HUDEP-2 (cell line): ENCODE measurements at regions not wholly inside any gene's neighbourhood (a gene's known extent, or its start where the extent isn't known, plus 50 kb on each side); places are given as distances from the start of the nearest gene placed in this dataset.

Experiments used
- DNase-seq, 76 experiments: peaks; one replicate each; lab custom pipeline; 2025; ENCODE audit not compliant: unreplicated experiment in 76 of 76; lab: John Stamatoyannopoulos, UW

DNA sequence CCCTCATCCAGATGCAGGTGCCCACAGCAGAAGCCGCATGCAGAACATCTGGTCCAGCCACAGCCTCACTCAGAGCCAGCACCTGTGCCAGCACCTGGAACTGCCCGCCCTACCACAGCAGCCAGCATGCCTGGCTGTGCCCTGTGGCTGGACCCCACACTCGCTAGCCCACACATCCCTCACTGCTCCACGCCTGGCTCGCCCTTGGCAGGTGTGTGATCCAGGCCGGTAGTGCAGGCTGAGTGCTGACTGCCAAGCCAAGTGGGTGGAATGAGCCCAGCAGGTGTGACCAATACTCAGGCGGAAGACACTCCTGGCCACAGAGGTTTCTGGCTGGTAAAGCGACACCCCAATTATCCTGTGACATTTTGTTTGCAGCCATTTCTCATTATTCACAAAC lies 162.4 kb upstream of the ROBO1 start:
- DNase-seq, result no peak

DNA sequence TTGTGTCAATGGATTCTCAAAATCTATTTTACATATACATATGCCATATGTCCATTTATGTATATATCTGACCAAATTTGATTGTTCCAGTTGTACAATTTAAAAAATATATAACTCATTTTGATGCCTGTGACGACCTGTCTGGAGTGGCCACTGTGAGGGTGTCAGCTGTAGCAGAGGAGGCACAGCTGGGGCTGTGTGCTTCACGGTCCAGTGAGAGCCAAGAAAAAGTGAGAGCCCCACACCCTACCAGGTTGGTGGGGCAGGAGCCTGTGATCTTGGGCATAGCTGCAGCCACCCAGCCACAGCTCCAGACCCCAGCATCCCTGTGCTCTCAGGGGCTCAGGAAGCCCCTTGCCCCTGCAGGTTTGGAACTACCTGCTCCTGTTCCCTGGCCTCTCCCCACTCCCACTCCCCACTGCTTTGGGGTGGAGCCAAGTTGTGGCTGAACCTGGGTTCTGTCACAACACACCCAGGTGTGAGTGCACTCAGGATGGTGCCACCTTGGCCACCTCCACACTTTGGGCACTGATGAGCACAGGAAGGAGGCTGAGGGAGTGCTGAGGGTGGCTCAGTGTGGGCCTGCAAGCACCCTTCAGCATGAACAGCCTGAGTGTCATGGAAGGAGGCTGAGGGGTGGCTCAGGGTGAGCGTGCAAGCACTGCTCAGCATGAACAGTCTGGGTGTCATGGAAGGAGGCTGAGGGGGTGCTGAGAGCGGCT lies 161.1 kb upstream of the ROBO1 start:
- DNase-seq, result no peak

DNA sequence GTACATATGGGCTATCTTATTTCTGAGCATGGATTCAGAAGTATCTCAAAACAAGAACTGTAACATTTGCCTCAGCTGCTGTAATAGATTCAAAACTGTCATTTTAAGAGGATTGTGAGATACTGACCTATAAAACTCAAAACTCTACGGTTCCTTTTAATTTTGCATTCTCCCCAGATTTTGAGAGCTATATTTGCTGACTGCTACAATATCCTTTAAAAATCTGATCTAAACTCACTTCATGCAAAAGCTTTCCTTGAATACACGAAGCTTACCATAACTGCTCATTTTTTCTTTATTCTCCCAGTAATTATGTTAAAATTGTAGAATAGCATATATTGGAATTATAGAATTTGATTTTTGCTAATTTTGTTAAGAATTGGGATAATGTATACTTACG lies 158.7 kb upstream of the ROBO1 start:
- DNase-seq, result no peak

DNA sequence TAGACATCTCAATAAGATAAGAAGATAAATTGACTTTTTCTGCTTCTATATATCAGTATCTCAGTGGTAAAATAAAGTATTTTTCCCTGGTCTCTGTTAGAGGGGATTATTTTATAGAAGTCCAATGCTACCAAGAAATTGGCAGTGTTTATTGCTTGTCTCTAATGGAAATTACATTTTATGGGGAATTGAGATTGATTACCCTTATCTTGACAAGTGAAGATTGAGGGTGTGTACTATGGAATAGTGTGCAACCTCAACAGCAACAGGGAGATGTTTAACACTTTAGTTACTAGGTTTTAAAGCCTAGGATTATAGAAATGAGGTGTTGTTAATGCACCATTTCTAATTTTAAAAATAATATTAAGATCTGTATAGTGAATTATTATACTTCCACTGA lies 154.8 kb upstream of the ROBO1 start:
- no peak for DNase-seq

DNA sequence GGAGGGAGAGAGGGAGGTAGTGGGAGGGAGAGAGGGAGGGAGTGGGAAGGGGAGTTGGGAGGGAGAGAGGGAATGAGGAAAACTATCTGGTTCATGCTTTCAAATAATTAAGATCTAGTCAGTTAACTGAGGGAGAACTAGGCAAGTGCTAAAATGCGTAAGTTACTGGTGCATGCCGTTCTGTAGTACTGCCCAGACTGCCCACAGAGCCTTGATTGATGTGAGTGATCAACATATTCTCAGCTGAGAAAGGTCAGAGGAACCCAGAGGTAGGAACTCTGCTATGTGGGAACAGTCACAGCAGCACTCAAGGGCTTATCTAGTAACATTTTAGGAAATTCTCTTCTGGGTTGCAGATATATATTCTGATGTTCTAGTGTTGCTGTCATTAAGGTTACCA lies 149.8 kb upstream of the ROBO1 start:
- DNase-seq, result no peak

DNA sequence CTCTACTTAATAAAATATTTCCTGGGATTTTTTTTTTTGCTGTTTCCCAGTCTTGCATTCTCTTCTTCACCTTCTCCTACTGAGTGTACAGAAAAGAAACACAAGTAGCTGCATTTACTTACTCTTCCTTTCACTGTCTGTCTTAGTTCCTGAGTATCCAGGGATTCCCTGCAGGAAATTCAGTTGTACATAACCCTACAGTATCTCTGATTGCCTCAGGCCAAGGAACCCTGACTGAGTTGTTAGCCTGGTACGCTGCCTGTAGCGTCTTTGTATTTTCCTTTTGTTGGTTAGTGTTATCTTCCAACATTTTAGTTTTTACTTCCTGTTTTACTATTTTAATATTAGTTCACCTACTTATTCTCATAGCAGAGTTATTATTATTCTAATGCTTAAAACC lies 142.5 kb upstream of the ROBO1 start:
- no peak for DNase-seq

DNA sequence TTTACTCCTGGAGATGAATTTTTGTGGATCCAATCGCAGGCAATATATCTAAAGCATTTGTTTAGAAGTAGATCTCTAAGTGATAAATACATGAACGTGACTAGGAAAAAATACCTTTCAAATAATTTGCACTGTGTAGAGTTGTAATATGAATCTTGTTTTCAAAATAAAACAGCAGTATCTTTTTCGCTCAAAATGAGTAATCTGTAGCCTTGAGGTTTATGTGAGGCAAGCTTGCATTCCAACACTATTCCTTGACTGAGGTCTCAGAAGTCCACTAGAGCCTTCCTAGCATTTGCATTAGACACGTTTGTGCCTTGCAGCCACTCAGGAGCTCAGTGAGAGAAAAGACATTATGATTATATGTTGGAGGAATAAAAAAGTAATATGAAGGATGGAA lies 138.3 kb upstream of the ROBO1 start:
- no peak for DNase-seq

DNA sequence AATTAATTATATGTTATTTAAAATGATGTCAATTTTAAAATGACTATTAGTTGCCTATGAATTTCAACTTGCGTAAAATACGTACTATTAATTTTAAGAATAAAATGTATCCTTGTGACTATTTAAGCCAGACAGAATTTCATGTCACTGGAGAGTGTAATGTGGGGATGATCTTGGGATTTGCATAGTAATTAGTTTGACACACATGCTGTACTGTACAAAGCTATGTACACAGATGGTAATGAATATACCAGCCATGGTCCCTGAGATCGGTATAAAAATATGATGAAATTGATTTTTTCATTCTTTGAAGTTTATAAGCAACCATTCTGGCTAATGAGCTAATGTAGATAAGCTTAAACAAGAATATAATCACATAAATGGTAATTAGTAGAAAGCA lies 134.4 kb upstream of the ROBO1 start:
- DNase-seq, result no peak

DNA sequence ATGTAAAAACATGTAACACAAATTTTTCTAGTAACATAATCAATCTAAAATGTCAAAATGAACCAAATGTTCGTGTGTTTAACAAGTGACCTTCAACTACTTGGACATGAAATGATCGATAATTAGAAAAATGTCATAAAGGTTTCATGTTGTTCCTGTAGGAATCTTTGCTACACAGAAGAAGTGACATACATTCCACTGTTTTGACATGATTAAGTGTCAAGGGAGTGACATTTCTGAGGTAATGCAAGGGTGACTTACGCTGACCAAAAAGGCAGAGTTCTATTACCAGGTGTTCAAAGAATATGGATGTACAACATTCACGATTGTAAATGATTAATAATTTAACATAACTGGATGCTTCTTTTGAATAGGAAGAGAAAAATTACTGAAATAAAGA lies 131.1 kb upstream of the ROBO1 start:
- no peak for DNase-seq

DNA sequence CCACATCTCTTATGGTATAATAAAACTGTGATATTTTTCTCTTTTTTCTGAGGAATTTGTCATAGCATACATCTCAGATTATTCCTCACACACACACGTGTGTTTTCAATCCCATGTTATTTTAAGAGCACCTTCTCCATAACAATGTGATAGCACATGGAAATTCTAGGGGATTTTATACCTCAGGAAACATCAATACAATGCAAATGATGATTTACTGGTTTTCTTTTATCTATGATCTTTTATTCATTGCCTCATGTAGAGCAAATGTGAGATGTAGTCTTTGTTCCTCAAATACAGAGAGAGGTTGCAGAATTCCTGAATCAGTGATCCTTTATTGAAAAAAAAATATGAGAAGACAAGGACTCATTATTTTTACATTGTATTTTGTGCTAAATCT lies 128.3 kb upstream of the ROBO1 start:
- no peak for DNase-seq

DNA sequence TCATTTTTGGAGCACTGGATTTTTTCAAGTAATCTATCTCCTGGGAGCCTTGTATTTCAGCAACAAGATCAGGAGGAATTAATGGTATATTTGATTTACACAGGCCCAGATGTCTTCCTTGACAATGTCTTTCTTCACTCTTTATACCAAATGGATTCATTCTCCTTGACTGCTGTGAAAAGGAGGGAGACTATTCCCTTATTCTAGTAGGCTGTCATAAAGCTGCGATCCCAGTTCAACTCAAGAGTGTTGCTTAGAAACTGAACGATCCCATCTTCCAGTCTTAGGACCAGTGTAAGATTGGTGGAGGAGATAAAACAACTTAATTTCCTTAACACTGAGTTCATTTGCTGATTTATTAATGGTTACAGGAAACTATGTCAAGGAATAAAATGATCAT lies 119.4 kb upstream of the ROBO1 start:
- DNase-seq, result no peak

DNA sequence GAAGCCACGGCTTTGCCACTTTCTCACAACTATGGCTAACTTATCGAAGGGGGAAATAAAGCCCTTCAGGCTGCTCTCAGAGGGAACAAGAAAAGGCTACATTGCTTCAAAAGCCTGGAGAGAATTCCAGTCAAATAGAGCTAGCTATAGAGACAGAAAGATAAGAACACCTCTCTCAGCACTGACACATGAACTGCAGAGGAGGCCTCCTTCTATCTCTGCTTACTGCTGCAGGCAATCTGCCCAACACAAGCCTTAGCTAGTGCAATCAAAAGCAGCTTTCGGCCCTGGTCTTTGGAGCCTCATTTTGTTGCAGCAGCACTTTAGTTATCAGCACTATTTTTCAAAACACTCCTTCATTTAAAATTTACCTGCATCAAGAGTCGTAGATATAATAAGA lies 118.4 kb upstream of the ROBO1 start:
- no peak for DNase-seq

DNA sequence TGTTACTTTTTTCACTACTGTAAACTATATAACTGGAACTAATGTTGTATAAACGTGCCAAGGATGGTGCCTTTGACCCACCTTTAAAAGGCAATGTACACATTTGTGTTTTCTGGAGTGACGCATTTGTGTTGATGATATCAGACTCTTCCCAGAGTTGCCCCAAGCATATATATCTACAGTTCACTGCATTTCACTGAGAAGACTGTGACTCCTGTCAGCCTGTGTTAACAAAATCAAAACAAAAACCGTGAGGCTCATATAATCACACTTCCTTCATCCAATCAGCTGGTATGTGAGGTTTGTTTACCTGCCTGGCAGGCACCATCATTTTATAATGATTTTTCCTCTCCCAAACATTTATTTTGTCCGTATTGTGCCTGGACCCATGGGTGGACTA lies 117.6 kb upstream of the ROBO1 start:
- no peak for DNase-seq

DNA sequence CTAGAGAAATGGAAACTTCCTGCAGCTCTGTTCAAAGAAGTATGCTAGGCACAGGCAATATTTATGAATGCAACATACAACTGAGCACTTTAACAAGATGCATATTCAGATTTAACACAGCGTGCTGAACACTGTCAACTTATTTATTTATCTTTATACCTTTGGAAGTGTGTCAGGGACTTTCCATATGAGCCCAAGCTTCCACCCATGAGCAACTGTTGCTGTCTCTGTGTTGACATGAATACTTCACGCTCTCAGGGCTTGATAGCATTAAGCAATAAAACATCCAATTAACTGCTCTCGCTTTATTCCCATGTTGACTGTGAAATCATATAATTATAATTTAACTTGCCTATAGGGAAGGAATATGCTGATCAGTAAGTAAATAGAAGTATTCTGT lies 116.6 kb upstream of the ROBO1 start:
- no peak for DNase-seq

DNA sequence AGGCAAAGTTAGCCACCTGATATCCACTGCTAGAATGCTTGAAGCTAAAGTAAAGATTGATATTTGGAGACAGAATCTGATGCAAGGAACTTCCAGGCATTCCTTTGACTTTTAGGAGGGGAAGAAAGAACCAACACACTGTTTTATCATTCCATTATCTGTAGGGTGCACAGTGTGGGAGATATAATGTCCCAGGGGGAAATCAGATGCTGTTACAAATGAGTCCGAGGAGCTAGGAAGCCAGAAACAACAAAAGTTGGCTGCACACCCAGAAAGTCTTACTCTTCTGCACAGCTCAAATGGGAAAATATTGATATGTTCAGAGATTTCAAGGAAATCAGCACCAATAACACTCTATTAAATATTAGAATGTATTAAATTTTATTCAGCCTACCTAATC lies 113.6 kb upstream of the ROBO1 start:
- no peak for DNase-seq

DNA sequence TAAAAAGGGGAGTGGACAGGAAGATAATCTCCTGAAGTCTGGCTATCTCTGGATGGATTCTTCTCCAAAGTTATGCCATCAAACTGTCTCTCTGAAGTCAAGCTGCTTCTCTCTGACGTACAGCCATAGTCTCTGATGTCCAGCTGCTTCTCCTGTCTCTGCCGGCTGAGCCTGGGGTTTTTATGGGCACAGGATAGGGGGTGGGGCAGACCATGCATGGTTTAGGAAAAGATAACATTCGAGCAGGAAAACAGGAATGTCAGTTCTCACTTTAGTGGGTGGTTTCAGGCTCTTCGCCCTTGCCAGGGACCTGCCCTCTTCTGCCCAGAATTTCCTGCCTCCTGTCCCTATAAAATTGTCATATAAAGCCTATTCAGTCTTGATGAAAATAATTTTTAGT lies 110.9 kb upstream of the ROBO1 start:
- no peak for DNase-seq

DNA sequence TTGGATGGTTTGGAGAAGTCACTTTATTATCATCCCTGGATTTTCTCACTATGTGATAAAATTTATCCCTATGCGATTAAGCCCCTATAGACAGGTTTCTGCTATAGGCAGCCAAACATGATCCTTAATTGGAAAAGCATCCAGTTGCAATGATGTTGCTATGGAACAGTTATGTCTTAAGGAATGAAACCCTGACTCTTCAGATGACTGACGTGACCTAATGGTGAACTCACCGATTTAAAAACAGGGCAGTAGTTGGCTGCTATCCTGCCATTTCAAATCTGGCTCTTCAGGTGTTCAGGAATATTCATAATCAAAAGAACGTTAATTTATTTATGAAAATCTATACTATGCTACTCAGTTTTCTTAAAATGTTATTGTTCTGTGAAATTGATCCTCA lies 106.8 kb upstream of the ROBO1 start:
- DNase-seq, result no peak

DNA sequence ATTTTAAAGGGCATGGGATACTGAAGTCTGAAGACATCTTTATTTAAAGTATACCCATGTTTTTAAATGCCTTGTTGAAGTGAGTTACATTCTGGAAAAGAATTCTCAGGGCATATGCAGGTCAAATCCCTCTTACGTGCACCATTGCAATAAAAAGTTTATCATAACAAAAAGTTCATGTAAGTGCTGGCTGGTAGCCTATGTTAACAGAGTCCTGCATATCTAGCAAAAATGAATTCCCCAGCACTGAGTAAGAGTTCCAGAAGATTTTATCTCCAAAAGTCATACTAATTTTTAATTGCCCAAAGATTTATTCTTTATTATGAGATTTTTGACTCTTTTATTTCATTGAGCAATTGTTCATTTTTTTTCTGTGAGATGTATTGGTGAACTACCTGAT lies 104.7 kb upstream of the ROBO1 start:
- DNase-seq, result no peak

DNA sequence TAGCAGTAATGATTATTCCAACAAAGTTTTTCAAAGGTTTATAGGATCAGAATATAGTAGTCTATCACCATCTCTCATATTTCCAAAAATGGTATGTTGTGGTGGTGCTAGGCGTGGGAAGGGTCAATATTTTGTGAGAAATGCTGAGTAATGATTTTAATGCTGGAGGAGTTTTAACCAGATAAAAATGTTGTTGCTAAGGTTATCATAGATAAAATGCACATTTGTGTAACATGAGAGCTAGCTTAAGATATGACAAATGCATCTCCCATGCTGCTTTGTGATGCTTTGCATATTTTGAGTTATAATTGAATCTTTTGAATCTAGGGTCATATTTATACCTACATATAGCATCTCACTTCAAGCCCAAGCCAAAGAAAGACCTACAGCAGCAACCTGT lies 103.9 kb upstream of the ROBO1 start:
- DNase-seq, result no peak

DNA sequence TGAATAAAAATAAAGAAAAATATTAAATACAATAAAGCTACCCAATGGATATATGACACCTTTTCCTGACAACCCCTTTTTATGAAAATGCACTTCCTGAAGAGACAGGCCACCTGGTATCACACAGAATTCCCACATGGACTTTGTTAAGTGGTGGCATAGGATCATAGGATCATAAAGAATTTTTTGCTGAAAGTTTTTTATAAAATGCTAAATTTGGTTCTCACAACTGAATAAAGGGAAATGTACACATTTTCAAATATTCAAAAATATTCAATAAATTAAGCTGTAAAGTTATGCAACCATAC lies 102.5 kb upstream of the ROBO1 start:
- DNase-seq, result no peak

DNA sequence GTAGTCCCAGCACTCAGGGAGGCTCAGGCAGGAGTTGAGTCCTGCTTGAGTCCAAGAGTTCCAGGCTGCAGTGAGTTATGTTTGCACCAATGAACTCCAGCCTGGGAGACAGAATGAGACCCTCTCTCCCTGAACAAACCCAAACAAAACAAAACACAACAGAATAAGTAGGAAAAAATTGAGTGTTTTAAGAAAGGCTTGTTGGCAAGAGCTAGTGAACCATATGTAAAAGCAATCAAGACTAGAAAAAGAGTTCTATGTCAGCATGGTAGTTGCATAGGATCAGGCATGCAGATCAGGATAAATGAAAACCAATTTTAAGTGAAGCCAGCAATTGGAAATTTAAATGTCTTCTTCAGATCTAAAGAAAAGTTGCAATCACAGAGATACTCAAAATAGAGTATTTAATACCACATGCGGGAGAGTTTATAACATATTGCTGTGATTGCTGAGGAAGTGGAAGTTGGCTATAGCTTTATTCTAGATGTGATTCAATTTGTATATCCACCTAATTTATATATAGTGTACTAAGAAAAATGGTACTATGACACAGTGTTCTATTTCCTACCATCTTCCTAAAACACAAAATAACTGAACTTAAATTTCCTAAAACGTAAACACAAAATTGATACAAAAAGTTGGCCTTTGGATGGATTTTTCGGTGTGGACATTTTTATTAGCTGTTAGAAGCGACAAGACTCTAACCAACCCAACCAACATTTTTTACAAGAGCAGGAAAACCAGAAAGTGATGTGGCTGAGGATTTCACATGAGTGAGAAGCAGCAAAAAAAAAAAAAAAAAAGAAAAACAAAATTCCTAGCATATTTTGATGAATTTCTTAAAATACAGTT lies 101.9 kb upstream of the ROBO1 start:
- DNase-seq, result no peak

DNA sequence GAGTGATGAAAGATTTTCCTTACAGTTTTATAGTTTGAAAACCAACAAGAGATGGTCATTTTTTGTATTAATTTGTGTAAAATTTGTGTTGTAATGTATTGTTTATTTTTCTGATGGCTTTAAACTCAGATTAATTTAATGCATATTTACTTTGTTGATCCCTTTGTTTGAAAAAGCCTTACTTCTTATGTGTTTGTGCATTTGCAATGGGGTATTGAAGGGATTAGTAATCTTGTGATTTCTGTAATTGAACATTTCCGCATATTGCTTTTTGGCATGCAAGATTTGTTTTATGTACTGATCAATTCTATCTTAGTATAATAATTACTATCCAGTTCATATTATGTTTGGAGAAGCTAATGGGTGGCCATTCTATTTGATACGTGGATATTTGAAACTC lies 98.4 kb upstream of the ROBO1 start:
- no peak for DNase-seq

DNA sequence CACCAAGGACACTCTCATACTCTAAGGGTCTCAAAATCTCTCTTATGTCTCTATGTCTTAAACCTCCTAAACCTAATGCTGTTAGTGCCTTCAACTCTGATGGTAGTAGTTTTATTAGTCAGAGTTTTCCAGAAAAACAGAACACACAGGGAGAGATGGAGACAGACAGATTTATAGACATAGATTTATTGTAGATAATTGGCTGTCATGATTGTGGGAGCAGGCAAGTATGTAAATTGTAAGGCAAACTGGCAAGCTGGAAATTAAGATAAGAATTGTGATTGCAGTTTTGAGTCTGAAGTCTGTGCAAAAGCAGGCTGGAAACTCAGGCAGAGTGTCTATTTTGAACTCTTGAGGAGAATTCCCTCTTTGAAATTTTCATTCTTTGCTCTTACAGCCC lies 96.3 kb upstream of the ROBO1 start:
- no peak for DNase-seq
